A549 (cell line): ENCODE measurements at regions not wholly inside any gene's neighbourhood (a gene's known extent, or its start where the extent isn't known, plus 50 kb on each side); places are given as distances from the start of the nearest gene placed in this dataset.

Experiments used
- ATAC-seq, 2 experiments: fragments of 200-7000 bp in 1 of 2; fragments of >200 bp in 1 of 2; cut with Nextera tagmentation in 1 of 2; cut with Tn5 transposase in 1 of 2; 3 replicates each; pipeline versions ENCODE4 v1.8.0 to v1.9.1; 2018 to 2020; ENCODE audit warnings: mild to moderate bottlenecking in 1 of 2, moderate library complexity in 1 of 2
- CTCF ChIA-PET: fragments of 300-600 bp; sonication (Branson Sonifier 250); formaldehyde crosslinking; extraction: SDS; loops from one replicate; lab custom pipeline; 2021; ENCODE audit warnings: antibody characterized with exemption, inconsistent platforms; lab: Yijun Ruan, JAX
- POLR2A ChIA-PET: fragments of 350-600 bp; formaldehyde crosslinking; extraction: SDS; loops from one replicate; lab custom pipeline; 2021; ENCODE audit warnings: antibody characterized with exemption, inconsistent platforms; lab: Yijun Ruan, JAX
- DNase-seq, 2 experiments: peaks; one replicate each; pipeline versions ENCODE4 v3.0.0 to v3.0.0-alpha.2; 2011 to 2016; ENCODE audit warnings: low read depth in 1 of 2, low spot score in 1 of 2
- FAIRE-seq: peaks from 2 replicates; lab custom pipeline; 2011; peaks lifted over from hg19 to GRCh38; lab: Jason Lieb, UNC
- H3K27ac ChIP-seq, 2 experiments: fragments of >200 bp; sonication (Bioruptor Twin); formaldehyde crosslinking; 3 replicates each; pipeline ENCODE4 v1.5.1; 2016 to 2017
- H3K4me1 ChIP-seq: fragments of >200 bp; sonication (Bioruptor Twin); formaldehyde crosslinking; 3 replicates; pipeline ENCODE4 v1.6.1; 2016
- H3K4me2 ChIP-seq: fragments of >200 bp; sonication (Bioruptor Twin); formaldehyde crosslinking; 3 replicates; pipeline ENCODE4 v1.6.1; 2016
- H3K4me3 ChIP-seq: fragments of >200 bp; sonication (Bioruptor Twin); formaldehyde crosslinking; 3 replicates; pipeline ENCODE4 v1.5.1; 2016
- H3K9me3 ChIP-seq: fragments of >200 bp; sonication (Bioruptor Twin); formaldehyde crosslinking; 3 replicates; pipeline ENCODE4 v1.6.1; 2016
- ATOH8 ChIP-seq: fragments of 250-450 bp; sonication (Bioruptor Pico); IDR thresholded peaks from 2 replicates; pipeline ENCODE4 v1.5.0; 2020; ENCODE audit warnings: low read depth, mild to moderate bottlenecking, moderate library complexity
- BHLHE40 ChIP-seq: IDR thresholded peaks from 2 replicates; pipeline ENCODE4 v1.6.1; 2012; ENCODE audit warnings: low read depth, low read length, inconsistent platforms
- CEBPB ChIP-seq, 2 experiments: fragments of >200 bp in 1 of 2; sonication (Bioruptor Twin) in 1 of 2; formaldehyde crosslinking in 1 of 2; IDR thresholded peaks; 2 replicates each; pipeline ENCODE4 v1.6.1; 2012 to 2016
- CHD4 ChIP-seq: fragments of 200-600 bp; sonication (generic); IDR thresholded peaks from 2 replicates; pipeline ENCODE4 v1.6.1; 2016; ENCODE audit warnings: antibody characterized with exemption, mild to moderate bottlenecking, borderline replicate concordance
- E2F6 ChIP-seq: IDR thresholded peaks from 2 replicates; pipeline ENCODE4 v1.6.1; 2012; ENCODE audit warnings: low read depth, borderline replicate concordance
- EHF ChIP-seq: fragments of 250-450 bp; sonication (Bioruptor Pico); IDR thresholded peaks from 2 replicates; pipeline ENCODE4 v1.5.0; 2020; ENCODE audit warnings: mild to moderate bottlenecking
- EHMT2 ChIP-seq: fragments of 200-600 bp; sonication (generic); IDR thresholded peaks from 2 replicates; pipeline ENCODE4 v1.6.1; 2016; ENCODE audit warnings: antibody characterized with exemption, low read depth, mild to moderate bottlenecking, moderate library complexity
- FOSL2 ChIP-seq, 2 experiments: fragments of 450-650 bp in 1 of 2; fragments of >200 bp in 1 of 2; sonication (Bioruptor Twin) in 1 of 2; formaldehyde crosslinking; IDR thresholded peaks; 2 replicates each; pipeline versions ENCODE4 v1.5.0 to v1.6.1; 2016 to 2020; ENCODE audit warnings: mild to moderate bottlenecking in 1 of 2, moderate library complexity in 1 of 2
- HOXB5 ChIP-seq: fragments of 250-450 bp; sonication (Bioruptor Pico); IDR thresholded peaks from 2 replicates; pipeline ENCODE4 v1.5.0; 2020; ENCODE audit warnings: mild to moderate bottlenecking, moderate library complexity
- KDM1A ChIP-seq: fragments of 200-600 bp; sonication (generic); IDR thresholded peaks from 2 replicates; pipeline ENCODE4 v1.6.1; 2016; ENCODE audit warnings: low read depth, mild to moderate bottlenecking
- KDM5A ChIP-seq: fragments of 200-600 bp; sonication (generic); IDR thresholded peaks from 2 replicates; pipeline ENCODE4 v1.6.1; 2016; ENCODE audit warnings: antibody characterized with exemption, mild to moderate bottlenecking
- MAFK ChIP-seq: fragments of 450-650 bp; IDR thresholded peaks from 2 replicates; pipeline ENCODE4 v1.6.1; 2014; ENCODE audit not compliant: partially characterized antibody
- MAX ChIP-seq: IDR thresholded peaks from 2 replicates; pipeline ENCODE4 v1.6.1; 2012
- NPAS2 ChIP-seq: fragments of 250-450 bp; sonication (Bioruptor Pico); IDR thresholded peaks from 2 replicates; pipeline ENCODE4 v1.8.0; 2022; ENCODE audit warnings: mild to moderate bottlenecking, moderate library complexity, borderline replicate concordance
- POLR2A ChIP-seq: IDR thresholded peaks from 2 replicates; pipeline ENCODE4 v1.6.1; 2012; ENCODE audit warnings: mild to moderate bottlenecking, low read length
- POLR2AphosphoS2 ChIP-seq: conservative IDR thresholded peaks from 2 replicates; pipeline ENCODE4 v1.6.1; 2012; ENCODE audit warnings: low read length, improper control_type of control experiment, inconsistent platforms
- RNF2 ChIP-seq: fragments of 200-600 bp; sonication (generic); IDR thresholded peaks from 2 replicates; pipeline ENCODE4 v1.6.1; 2016; ENCODE audit warnings: low read depth, mild to moderate bottlenecking, antibody characterized with exemption, moderate library complexity, borderline replicate concordance
- SMC3 ChIP-seq: fragments of >200 bp; sonication (Bioruptor Twin); formaldehyde crosslinking; IDR thresholded peaks from 3 replicates; pipeline ENCODE4 v1.6.1; 2018; ENCODE audit warnings: inconsistent platforms
- SREBF2 ChIP-seq: fragments of 450-650 bp; IDR thresholded peaks from 2 replicates; pipeline ENCODE4 v1.6.1; 2014; ENCODE audit warnings: mild to moderate bottlenecking, moderate library complexity
- ZC3H11A ChIP-seq: fragments of 450-650 bp; IDR thresholded peaks from 2 replicates; pipeline ENCODE4 v1.6.1; 2014; ENCODE audit warnings: antibody characterized with exemption, mild to moderate bottlenecking
- ZSCAN20 ChIP-seq: fragments of 250-450 bp; sonication (Bioruptor Pico); IDR thresholded peaks from 2 replicates; pipeline ENCODE4 v1.8.0; 2022; ENCODE audit warnings: mild to moderate bottlenecking, moderate library complexity
- WGBS: methylation state at CpG from one replicate; pipeline ENCODE4 v1.1.6; 2017; ENCODE audit errors: missing lambda C conversion rate; 5-methylcytosine and 5-hydroxymethylcytosine counted together
- TF ChIP-seq, protein P1 (sequence below): fragments of 450-650 bp; IDR thresholded peaks from 2 replicates; pipeline ENCODE4 v1.6.1; 2014; ENCODE audit warnings: antibody characterized with exemption
- TF ChIP-seq, protein P2 (sequence below): fragments of 250-450 bp; sonication (Bioruptor Pico); IDR thresholded peaks from 2 replicates; pipeline ENCODE4 v1.5.0; 2021; ENCODE audit warnings: mild to moderate bottlenecking, moderate library complexity, borderline replicate concordance
- TF ChIP-seq, protein P3 (sequence below): fragments of >200 bp; sonication (Bioruptor Twin); formaldehyde crosslinking; IDR thresholded peaks from 2 replicates; pipeline ENCODE4 v1.6.1; 2016

GRCh38 chr11:8828580-8829361 lies 82.2 kb upstream of the AKIP1 start:
- no peaks in the 10 kb centered on the region for H3K9me3 ChIP-seq
- WGBS, result 91% methylated on average over 11 of the region's 11 CpGs
- DNase-seq, result no peak
- POLR2A ChIA-PET, result no interaction called here
- TF ChIP-seq POLR2A (no peak), E2F6 (no peak), SREBF2 (no peak), ATOH8 (CRISPR knock-in tag) (no peak), CHD4 (no peak), RNF2 (no peak), NPAS2 (CRISPR knock-in tag) (no peak), ZC3H11A (no peak), KDM1A (no peak), CEBPB (IDR thresholded peaks at IDR 0.05) (no peak), SMC3 (no peak), POLR2AphosphoS2 (no peak), BHLHE40 (no peak), MAX (no peak), EHMT2 (no peak), EHF (CRISPR knock-in tag) (no peak)
- TF ChIP-seq, protein P1, sequence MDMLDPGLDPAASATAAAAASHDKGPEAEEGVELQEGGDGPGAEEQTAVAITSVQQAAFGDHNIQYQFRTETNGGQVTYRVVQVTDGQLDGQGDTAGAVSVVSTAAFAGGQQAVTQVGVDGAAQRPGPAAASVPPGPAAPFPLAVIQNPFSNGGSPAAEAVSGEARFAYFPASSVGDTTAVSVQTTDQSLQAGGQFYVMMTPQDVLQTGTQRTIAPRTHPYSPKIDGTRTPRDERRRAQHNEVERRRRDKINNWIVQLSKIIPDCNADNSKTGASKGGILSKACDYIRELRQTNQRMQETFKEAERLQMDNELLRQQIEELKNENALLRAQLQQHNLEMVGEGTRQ, result no peak
- TF ChIP-seq, protein P2, sequence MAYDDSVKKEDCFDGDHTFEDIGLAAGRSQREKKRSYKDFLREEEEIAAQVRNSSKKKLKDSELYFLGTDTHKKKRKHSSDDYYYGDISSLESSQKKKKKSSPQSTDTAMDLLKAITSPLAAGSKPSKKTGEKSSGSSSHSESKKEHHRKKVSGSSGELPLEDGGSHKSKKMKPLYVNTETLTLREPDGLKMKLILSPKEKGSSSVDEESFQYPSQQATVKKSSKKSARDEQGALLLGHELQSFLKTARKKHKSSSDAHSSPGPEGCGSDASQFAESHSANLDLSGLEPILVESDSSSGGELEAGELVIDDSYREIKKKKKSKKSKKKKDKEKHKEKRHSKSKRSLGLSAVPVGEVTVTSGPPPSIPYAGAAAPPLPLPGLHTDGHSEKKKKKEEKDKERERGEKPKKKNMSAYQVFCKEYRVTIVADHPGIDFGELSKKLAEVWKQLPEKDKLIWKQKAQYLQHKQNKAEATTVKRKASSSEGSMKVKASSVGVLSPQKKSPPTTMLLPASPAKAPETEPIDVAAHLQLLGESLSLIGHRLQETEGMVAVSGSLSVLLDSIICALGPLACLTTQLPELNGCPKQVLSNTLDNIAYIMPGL (CRISPR knock-in tag), result no peak
- TF ChIP-seq, protein P3, sequence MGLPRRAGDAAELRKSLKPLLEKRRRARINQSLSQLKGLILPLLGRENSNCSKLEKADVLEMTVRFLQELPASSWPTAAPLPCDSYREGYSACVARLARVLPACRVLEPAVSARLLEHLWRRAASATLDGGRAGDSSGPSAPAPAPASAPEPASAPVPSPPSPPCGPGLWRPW, result no peak
- TF ChIP-seq, all 56 proteins: peak for 0
- CTCF ChIA-PET, result interaction anchor here (1.2 to 1.6 kb wide), 3 partner anchors 15 to 24 kb away, joined by 3 to 4 read pairs (median 4); no protein-coding TSS in a partner anchor
- H3K4me2 ChIP-seq, result no peak overlapping the region
- no peak for FAIRE-seq
- H3K4me3 ChIP-seq, result no peak overlapping the region
- H3K27ac ChIP-seq, result no peak overlapping the region
- ATAC-seq, result no peak
- H3K4me1 ChIP-seq, result peaks cover 27% of the 10 kb centered on the region

DNA sequence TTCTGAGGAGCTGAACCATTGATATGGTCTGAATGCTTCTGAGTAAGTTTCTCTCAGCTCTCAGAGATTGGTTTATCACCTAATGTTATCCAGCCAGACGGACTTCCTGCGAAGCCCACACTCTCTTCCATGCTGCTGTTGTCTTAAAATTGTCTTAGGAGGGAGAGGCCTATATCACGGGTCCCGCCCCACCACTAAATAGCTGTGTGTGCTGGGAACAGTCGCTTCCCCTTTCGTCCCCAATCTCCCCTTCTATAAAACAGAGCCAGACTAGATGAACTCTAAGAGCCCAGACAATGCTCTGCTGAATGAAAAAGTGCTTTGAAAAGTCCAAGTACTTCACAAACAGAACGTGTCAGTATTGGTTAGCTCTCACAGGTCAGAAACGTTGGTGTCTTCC lies 81.4 kb upstream of the AKIP1 start:
- ChIA-PET CTCF (interaction anchor here (1.2 to 1.6 kb wide), 2 partner anchors 21 to 23 kb away, joined by 3 to 4 read pairs; no protein-coding TSS in a partner anchor), POLR2A (no interaction called here)
- no peaks in the 10 kb centered on the region for H3K9me3 ChIP-seq
- FAIRE-seq (no peak), ATAC-seq (no peak), DNase-seq (no peak)
- 84% methylated on average over 8 of the region's 8 CpGs for WGBS
- no peak overlapping the region for H3K4me3 ChIP-seq
- H3K4me2 ChIP-seq, result no peak overlapping the region
- no peak for TF ChIP-seq ZSCAN20 (CRISPR knock-in tag)
- no peak for TF ChIP-seq FOSL2 (IDR thresholded peaks at IDR 0.05)
- TF ChIP-seq FOSL2 (CRISPR knock-in tag; IDR thresholded peaks at IDR 0.05), result no peak
- no peak for TF ChIP-seq KDM1A
- no peak for TF ChIP-seq MAFK
- no peak for TF ChIP-seq HOXB5 (CRISPR knock-in tag)
- TF ChIP-seq SREBF2, result no peak
- no peak for TF ChIP-seq KDM5A
- no peak overlapping the region for H3K27ac ChIP-seq
- H3K4me1 ChIP-seq, result peaks cover 29% of the 10 kb centered on the region
